GM12873 (cell line): ENCODE measurements at regions not wholly inside any gene's neighbourhood (a gene's known extent, or its start where the extent isn't known, plus 50 kb on each side); places are given as distances from the start of the nearest gene placed in this dataset.

Experiments
- CTCF ChIP-seq: IDR thresholded peaks from 2 replicates; pipeline ENCODE4 v1.5.1; 2012; ENCODE audit warnings: low read depth, mild to moderate bottlenecking, moderate library complexity, low read length, control low read depth; ENCODE audit not compliant: insufficient read depth; ENCODE audit errors: missing control alignments

GRCh38 chr6:47159763-47160162 is 117.6 kb upstream of the ADGRF1 start:
- TF ChIP-seq CTCF, result no peak

- no peak for TF ChIP-seq CTCF
Observed at GRCh38 chr6:47157653-47158219, 115.6 kb upstream of the ADGRF1 start.

- no peak for TF ChIP-seq CTCF
Observed at GRCh38 chr6:47157063-47157462, 114.9 kb upstream of the ADGRF1 start.

GRCh38 chr6:47156196-47156595 is 114.1 kb upstream of the ADGRF1 start:
- no peak for TF ChIP-seq CTCF

- no peak for TF ChIP-seq CTCF
Observed at GRCh38 chr6:47153404-47153755, 111.2 kb upstream of the ADGRF1 start.

GRCh38 chr6:47152666-47153403 is 110.7 kb upstream of the ADGRF1 start:
- no peak for TF ChIP-seq CTCF

- TF ChIP-seq CTCF, result no peak
Observed at GRCh38 chr6:47151232-47151898, 109.2 kb upstream of the ADGRF1 start.
